GM12878 (cell line): ENCODE measurements at regions not wholly inside any gene's neighbourhood (a gene's known extent, or its start where the extent isn't known, plus 50 kb on each side); places are given as distances from the start of the nearest gene placed in this dataset.

ENCODE experiments used
- HDAC6 ChIP-seq: fragments of 200-600 bp; sonication (generic); IDR thresholded peaks from one replicate; pipeline ENCODE4 v1.8.0; 2017; ENCODE audit warnings: antibody characterized with exemption; ENCODE audit not compliant: unreplicated experiment
- NFYB ChIP-seq: IDR thresholded peaks from 2 replicates; pipeline ENCODE4 v1.6.1; 2011; ENCODE audit warnings: low read depth, mild to moderate bottlenecking, low read length, improper control_type of control experiment, moderate library complexity; ENCODE audit not compliant: insufficient read depth
- SRF ChIP-seq, 2 experiments: IDR thresholded peaks; 2 replicates each; pipeline ENCODE4 v1.6.1; 2011; ENCODE audit warnings: low read depth in 2 of 2, low read length in 2 of 2, mild to moderate bottlenecking in 1 of 2, moderate library complexity in 1 of 2
- ZNF274 ChIP-seq: IDR thresholded peaks from one replicate; pipeline ENCODE4 v1.8.0; 2011; ENCODE audit not compliant: insufficient read length, insufficient read depth

DNA sequence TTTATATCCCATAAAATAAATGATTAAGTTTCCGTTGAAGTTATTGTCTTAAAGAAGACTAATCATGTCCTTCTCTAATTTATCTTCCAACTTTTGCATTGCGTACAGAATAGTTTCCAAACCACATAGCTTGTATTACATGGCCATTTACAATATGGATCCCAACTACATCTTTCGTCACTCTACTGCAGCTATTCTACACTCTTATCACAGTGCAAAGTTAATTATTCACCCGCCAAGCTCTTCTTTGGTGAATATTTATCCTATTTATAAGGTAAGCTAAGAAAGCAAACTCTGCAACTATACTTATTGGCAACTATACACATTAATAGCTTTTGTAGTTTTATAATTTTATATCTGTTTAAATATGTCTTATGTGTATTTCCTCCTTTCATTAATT, 75.9 kb upstream of the ADAMTS19 start:
- TF ChIP-seq NFYB (no peak), HDAC6 (no peak), ZNF274 (no peak), SRF (IDR thresholded peaks at IDR 0.05; ENCODE audit: low read depth in 2 of 2, low read length in 2 of 2) (no peak)
